AG08395 (cell line): ENCODE measurements at regions not wholly inside any gene's neighbourhood (a gene's known extent, or its start where the extent isn't known, plus 50 kb on each side); places are given as distances from the start of the nearest gene placed in this dataset.
"Not testable (repeated sequence)": the region's sequence is repeated elsewhere in the genome, so short reads cannot be mapped to it uniquely, and the experiment has no call there.

Experiments
- DNase-seq: peaks from one replicate; pipeline ENCODE4 v3.0.0; 2012; ENCODE audit warnings: mixed read lengths, low spot score

- DNase-seq = peak; percentile 32
Measured at GRCh38 chr5:96133341-96134079, 171.9 kb upstream of the ELL2 start.

GRCh38 chr5:96129276-96129675 lies 167.6 kb upstream of the ELL2 start:
- DNase-seq = no peak

- no peak for DNase-seq
Measured at GRCh38 chr5:96128204-96128864, 166.7 kb upstream of the ELL2 start.

GRCh38 chr5:96127538-96127937 lies 165.9 kb upstream of the ELL2 start:
- no peak for DNase-seq

- peak; percentile 14 for DNase-seq
Measured at GRCh38 chr5:96125231-96125891, 163.7 kb upstream of the ELL2 start.

GRCh38 chr5:96124589-96124988 lies 162.9 kb upstream of the ELL2 start:
- DNase-seq = no peak

- DNase-seq = no peak
Measured at GRCh38 chr5:96123418-96123817, 161.8 kb upstream of the ELL2 start.

- DNase-seq = no peak
Measured at GRCh38 chr5:96121364-96121763, 159.7 kb upstream of the ELL2 start.

GRCh38 chr5:96120120-96120519 lies 158.5 kb upstream of the ELL2 start:
- DNase-seq = no peak

GRCh38 chr5:96117771-96118651 lies 156.4 kb upstream of the ELL2 start:
- peak; percentile 67 for DNase-seq

- no peak for DNase-seq
Measured at GRCh38 chr5:96115147-96115807, 153.6 kb upstream of the ELL2 start.

GRCh38 chr5:96114736-96115135 lies 153.1 kb upstream of the ELL2 start:
- no peak for DNase-seq

- DNase-seq = no peak
Measured at GRCh38 chr5:96113170-96113939, 151.7 kb upstream of the ELL2 start.

- DNase-seq = no peak
Measured at GRCh38 chr5:96112703-96113102, 151.1 kb upstream of the ELL2 start.

GRCh38 chr5:96112123-96112670 lies 150.5 kb upstream of the ELL2 start:
- no peak for DNase-seq

GRCh38 chr5:96111080-96111756 lies 149.6 kb upstream of the ELL2 start:
- DNase-seq = no peak

- DNase-seq = no peak
Measured at GRCh38 chr5:96110300-96110699, 148.6 kb upstream of the ELL2 start.

- DNase-seq = not testable (repeated sequence)
Measured at GRCh38 chr5:96108629-96109028, 147.0 kb upstream of the ELL2 start.

- DNase-seq = not testable (repeated sequence)
Measured at GRCh38 chr5:96103829-96104228, 142.2 kb upstream of the ELL2 start.
